Left forelimb (tissue), 1 donor: ENCODE measurements at regions not wholly inside any gene's neighbourhood (a gene's known extent, or its start where the extent isn't known, plus 50 kb on each side); places are given as distances from the start of the nearest gene placed in this dataset.

Experiments used
- DNase-seq: peaks from one replicate; pipeline ENCODE4 v3.0.0-alpha.2; 2018; ENCODE audit warnings: low spot score

GRCh38 chr15:96736384-96736783 lies 405.9 kb downstream of the NR2F2 start:
- DNase-seq: no peak

GRCh38 chr15:96737408-96737807 lies 406.9 kb downstream of the NR2F2 start:
- DNase-seq: no peak

GRCh38 chr15:96746665-96747064 lies 416.2 kb downstream of the NR2F2 start:
- DNase-seq: no peak

GRCh38 chr15:96747291-96747690 lies 416.8 kb downstream of the NR2F2 start:
- no peak for DNase-seq

- no peak for DNase-seq
Measured at GRCh38 chr15:96750361-96750760, 419.9 kb downstream of the NR2F2 start.

- no peak for DNase-seq
Measured at GRCh38 chr15:96756146-96756545, 425.6 kb downstream of the NR2F2 start.

GRCh38 chr15:96756656-96757055 lies 426.2 kb downstream of the NR2F2 start:
- no peak for DNase-seq

GRCh38 chr15:96762566-96762965 lies 432.1 kb downstream of the NR2F2 start:
- DNase-seq: no peak

GRCh38 chr15:96764501-96764900 lies 434.0 kb downstream of the NR2F2 start:
- DNase-seq: no peak

- DNase-seq: no peak
Measured at GRCh38 chr15:96764946-96765345, 434.4 kb downstream of the NR2F2 start.

GRCh38 chr15:96766366-96766765 lies 435.9 kb downstream of the NR2F2 start:
- DNase-seq: no peak

- no peak for DNase-seq
Measured at GRCh38 chr15:96767703-96768434, 437.4 kb downstream of the NR2F2 start.

- no peak for DNase-seq
Measured at GRCh38 chr15:96768435-96768789, 437.9 kb downstream of the NR2F2 start.

- DNase-seq: no peak
Measured at GRCh38 chr15:96771035-96771434, 440.5 kb downstream of the NR2F2 start.

- DNase-seq: no peak
Measured at GRCh38 chr15:96774216-96774615, 443.7 kb downstream of the NR2F2 start.

- DNase-seq: no peak
Measured at GRCh38 chr15:96783746-96784145, 453.2 kb downstream of the NR2F2 start.

GRCh38 chr15:96790004-96790403 lies 459.5 kb downstream of the NR2F2 start:
- DNase-seq: no peak

GRCh38 chr15:96792216-96792615 lies 461.7 kb downstream of the NR2F2 start:
- no peak for DNase-seq

- no peak for DNase-seq
Measured at GRCh38 chr15:96796841-96797240, 466.3 kb downstream of the NR2F2 start.

GRCh38 chr15:96801576-96802150 lies 471.2 kb downstream of the NR2F2 start:
- DNase-seq: no peak

GRCh38 chr15:96802611-96803255 lies 472.2 kb downstream of the NR2F2 start:
- DNase-seq: no peak

GRCh38 chr15:96804754-96805153 lies 474.3 kb downstream of the NR2F2 start:
- no peak for DNase-seq

- no peak for DNase-seq
Measured at GRCh38 chr15:96807361-96807760, 476.9 kb downstream of the NR2F2 start.

- DNase-seq: no peak
Measured at GRCh38 chr15:96817900-96818299, 487.4 kb downstream of the NR2F2 start.
